ENCODE measurements at regions not wholly inside any gene's neighbourhood (a gene's known extent, or its start where the extent isn't known, plus 50 kb on each side); places are given as distances from the start of the nearest gene placed in this dataset.

- no peak for TF ChIP-seq POGK (CRISPR knock-in tag; conservative IDR thresholded peaks at IDR 0.05)
- no peak for TF ChIP-seq ZNF883 (CRISPR knock-in tag; IDR thresholded peaks at IDR 0.05; ENCODE audit: not compliant biosample characterization)
- TF ChIP-seq CHD4 (IDR thresholded peaks at IDR 0.05; ENCODE audit: borderline replicate concordance, low read length) = peak; percentile 53; the same call in 1 of the 2 replicates
- no peak for TF ChIP-seq CENPX (CRISPR knock-in tag; IDR thresholded peaks at IDR 0.05)
- TF ChIP-seq SRSF9 (IDR thresholded peaks at IDR 0.05; ENCODE audit: borderline replicate concordance, insufficient read depth, low read depth, low read length, poor library complexity, severe bottlenecking) = no peak
- TF ChIP-seq RXRA (CRISPR knock-in tag; IDR thresholded peaks at IDR 0.05) = peak; percentile 34; the same call in 1 of the 2 replicates
- peak; percentile 10; the same call in 1 of the 2 replicates for TF ChIP-seq ARID5B (CRISPR knock-in tag; IDR thresholded peaks at IDR 0.05)
- no peak for TF ChIP-seq ZNF839 (CRISPR knock-in tag; IDR thresholded peaks at IDR 0.05; ENCODE audit: borderline replicate concordance)
- TF ChIP-seq GPBP1L1 (CRISPR knock-in tag; IDR thresholded peaks at IDR 0.05) = no peak
- TF ChIP-seq YY1 (IDR thresholded peaks at IDR 0.05; ENCODE audit: insufficient read depth, insufficient replicate concordance, low read depth, low read length) = peak; percentile 30
- no peak for TF ChIP-seq BRF2 (CRISPR knock-in tag; IDR thresholded peaks at IDR 0.05)
- 0 out of 2 replicates have a peak, but pooled peaks have one; percentile 30 for TF ChIP-seq ATF3 (CRISPR knock-in tag; IDR thresholded peaks at IDR 0.05)
- no peak for TF ChIP-seq ATAD3A (CRISPR knock-in tag; IDR thresholded peaks at IDR 0.05)
- no peak for TF ChIP-seq ZXDC (CRISPR knock-in tag; IDR thresholded peaks at IDR 0.05)
- peak; percentile 46; the same call in 1 of the 2 replicates for TF ChIP-seq JUN (CRISPR knock-in tag; IDR thresholded peaks at IDR 0.05)
- TF ChIP-seq RARA (CRISPR knock-in tag; IDR thresholded peaks at IDR 0.05) = 0 out of 2 replicates have a peak, but pooled peaks have one; percentile 45
Measured at GRCh38 chr5:135141303-135142268, 107.6 kb upstream of the PITX1 start (continued).

Data from HepG2 (cell line).